ENCODE measurements at regions not wholly inside any gene's neighbourhood (a gene's known extent, or its start where the extent isn't known, plus 50 kb on each side); places are given as distances from the start of the nearest gene placed in this dataset.
"Not testable (repeated sequence)": the region's sequence is repeated elsewhere in the genome, so short reads cannot be mapped to it uniquely, and the experiment has no call there.

- not testable (repeated sequence) for DNase-seq
Observed at GRCh38 chr22:22296047-22296446, 51.5 kb downstream of the VPREB1 start.

GRCh38 chr22:22297159-22297793 is 52.7 kb downstream of the VPREB1 start:
- not testable (repeated sequence) for DNase-seq

GRCh38 chr22:22297794-22298653 is 53.4 kb downstream of the VPREB1 start:
- DNase-seq, result not testable (repeated sequence)

GRCh38 chr22:22298654-22299009 is 54.0 kb downstream of the VPREB1 start:
- not testable (repeated sequence) for DNase-seq

GRCh38 chr22:22300511-22300910 is 55.9 kb downstream of the VPREB1 start:
- DNase-seq, result not testable (repeated sequence)

GRCh38 chr22:22300946-22301345 is 56.4 kb downstream of the VPREB1 start:
- DNase-seq, result not testable (repeated sequence)

GRCh38 chr22:22316589-22316988 is 72.0 kb downstream of the VPREB1 start:
- DNase-seq, result no peak

- no peak for DNase-seq
Observed at GRCh38 chr22:22318723-22319465, 74.3 kb downstream of the VPREB1 start.

GRCh38 chr22:22321743-22322611 is 77.4 kb downstream of the VPREB1 start:
- not testable (repeated sequence) for DNase-seq

GRCh38 chr22:22322792-22323191 is 78.2 kb downstream of the VPREB1 start:
- no peak for DNase-seq

- DNase-seq, result no peak
Observed at GRCh38 chr22:22327723-22328122, 83.1 kb downstream of the VPREB1 start.

GRCh38 chr22:22329792-22330191 is 85.2 kb downstream of the VPREB1 start:
- no peak for DNase-seq

GRCh38 chr22:22335640-22336039 is 91.1 kb downstream of the VPREB1 start:
- not testable (repeated sequence) for DNase-seq

GRCh38 chr22:22336333-22336732 is 91.7 kb downstream of the VPREB1 start:
- not testable (repeated sequence) for DNase-seq

- not testable (repeated sequence) for DNase-seq
Observed at GRCh38 chr22:22338778-22339177, 94.2 kb downstream of the VPREB1 start.

GRCh38 chr22:22341736-22342135 is 97.2 kb downstream of the VPREB1 start:
- no peak for DNase-seq

GRCh38 chr22:22342697-22343580 is 98.4 kb downstream of the VPREB1 start:
- DNase-seq, result no peak

- no peak for DNase-seq
Observed at GRCh38 chr22:22343581-22344296, 99.2 kb downstream of the VPREB1 start.

GRCh38 chr22:22344430-22344829 is 99.8 kb downstream of the VPREB1 start:
- no peak for DNase-seq

- DNase-seq, result no peak
Observed at GRCh38 chr22:22345781-22346180, 101.2 kb downstream of the VPREB1 start.

Measured in NCI-H1436 treated with DMSO at 0.1 percent for 48 hours (cell line).